Glomerular visceral epithelial cell (primary cell): ENCODE measurements at regions not wholly inside any gene's neighbourhood (a gene's known extent, or its start where the extent isn't known, plus 50 kb on each side); places are given as distances from the start of the nearest gene placed in this dataset.
A peak's percentile ranks its signal among the peaks of the same experiment; 100 is the strongest.
"Not testable (repeated sequence)": the region's sequence is repeated elsewhere in the genome, so short reads cannot be mapped to it uniquely, and the experiment has no call there.

Experiments used
- DNase-seq: peaks from one replicate; pipeline ENCODE4 v3.0.0-alpha.2; 2016; ENCODE audit errors: extremely low spot score

DNA sequence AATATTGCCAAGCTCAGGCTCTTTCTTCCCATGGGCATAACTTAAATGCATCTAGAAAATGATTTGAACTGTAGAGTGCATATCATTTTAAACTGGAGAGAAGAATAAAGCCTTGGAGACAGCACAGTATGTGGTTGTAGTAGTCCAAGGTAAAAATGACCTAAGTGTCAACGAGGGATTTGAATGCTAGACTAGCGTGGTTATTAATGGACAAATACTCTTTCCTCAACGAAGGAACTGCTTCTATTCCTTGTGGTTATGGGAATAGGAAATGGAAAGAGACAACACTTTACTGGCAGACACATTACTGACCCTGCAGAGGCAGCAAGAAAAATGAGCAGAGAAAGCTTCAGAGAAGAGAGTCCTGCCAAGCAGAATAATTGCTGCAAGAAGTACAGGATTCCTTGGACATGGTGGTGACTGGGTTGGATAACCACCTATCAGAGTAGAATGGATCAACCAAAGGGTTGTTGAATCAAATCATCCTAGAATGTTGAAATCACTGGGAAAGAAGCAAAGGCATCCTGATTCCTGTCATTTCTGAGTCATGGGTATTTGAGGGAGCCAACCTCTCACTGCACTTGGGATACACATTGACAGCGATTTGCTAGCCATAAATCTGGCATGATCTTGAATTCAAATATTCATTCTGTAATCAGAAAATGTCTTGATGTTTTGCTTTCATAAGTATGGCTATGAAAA, 258.1 kb upstream of the EPHA7 start:
- DNase-seq = peak; percentile 26

DNA sequence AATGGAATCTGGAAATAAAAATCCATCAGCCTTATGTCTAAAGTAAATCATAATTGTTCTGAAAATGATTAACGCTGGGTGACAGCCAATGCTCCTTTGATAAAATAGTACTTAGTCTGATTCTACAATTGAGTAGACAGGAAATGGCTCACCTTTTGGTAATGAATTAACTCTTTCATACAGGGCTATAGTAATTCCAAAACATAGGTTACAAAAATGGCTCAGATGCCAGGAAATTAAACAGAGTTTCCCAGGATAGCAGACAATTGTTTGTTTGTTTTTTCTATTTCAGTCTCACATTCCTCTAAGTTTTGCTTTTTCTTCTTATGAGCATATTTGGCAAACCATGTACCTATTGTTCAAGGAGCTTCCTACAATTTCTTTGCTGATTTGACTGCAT, 257.2 kb upstream of the EPHA7 start:
- DNase-seq = no peak

DNA sequence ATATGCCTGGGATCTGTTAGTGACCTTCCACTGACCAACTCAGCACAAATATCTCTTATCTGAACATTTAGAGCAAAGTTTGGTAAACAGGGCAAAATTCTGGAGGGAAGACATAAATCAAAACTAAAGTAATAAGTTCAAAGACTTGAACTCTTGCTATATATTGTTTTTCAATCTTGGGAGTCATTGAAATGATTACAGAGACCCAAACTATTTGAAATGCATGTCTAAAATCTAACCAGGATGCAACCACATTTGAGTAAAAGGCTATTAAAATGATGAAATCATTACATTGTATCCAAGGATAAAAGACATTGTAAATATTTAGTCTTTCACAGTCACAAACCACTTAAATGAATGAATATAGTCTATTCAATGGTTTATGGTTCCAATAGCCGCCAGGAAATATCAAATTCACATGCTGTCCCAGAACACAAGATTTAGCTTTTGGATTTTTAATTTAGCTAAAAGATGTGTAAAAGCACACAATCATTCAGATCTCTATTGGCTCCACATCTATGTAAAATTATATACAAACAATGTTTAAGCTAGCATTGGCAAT, 256.6 kb upstream of the EPHA7 start:
- no peak for DNase-seq

DNA sequence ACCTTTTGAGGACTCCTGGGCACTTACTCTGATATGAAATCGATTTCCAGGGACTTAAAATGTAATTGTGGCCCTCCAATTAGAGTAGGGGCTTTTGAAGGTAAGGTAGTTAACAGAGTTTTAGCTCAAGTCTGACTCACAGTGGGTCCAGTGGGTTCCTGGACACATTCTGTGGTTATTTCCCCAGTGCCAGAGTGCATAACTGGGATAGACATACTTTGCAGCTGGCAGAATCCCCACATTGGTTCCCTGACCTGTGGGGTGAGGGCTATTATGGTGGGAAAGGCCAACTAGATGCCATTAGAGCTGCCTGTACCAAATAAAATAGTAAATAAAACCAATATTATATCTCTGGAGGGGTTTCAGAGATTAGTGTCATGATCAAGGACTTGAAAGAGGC, 243.8 kb upstream of the EPHA7 start:
- no peak for DNase-seq

DNA sequence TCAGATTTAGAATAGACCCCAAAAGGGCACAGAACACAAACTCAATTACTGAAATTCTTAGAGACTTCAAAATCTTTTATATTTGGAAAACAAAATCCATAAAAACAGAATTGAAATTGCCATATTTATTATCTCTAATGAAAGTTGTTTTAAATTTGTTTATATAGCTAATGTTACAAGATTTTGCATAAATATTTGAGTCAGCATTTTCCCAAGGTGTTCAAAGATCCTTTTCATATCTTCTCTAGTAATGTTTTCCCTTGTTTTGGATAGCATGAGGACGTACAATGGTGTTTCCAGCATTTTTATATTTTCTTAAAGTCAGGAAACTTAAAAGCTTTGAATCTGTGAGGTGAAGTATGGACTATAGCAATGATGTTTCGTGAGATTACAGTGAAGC, 235.2 kb upstream of the EPHA7 start:
- DNase-seq = no peak

DNA sequence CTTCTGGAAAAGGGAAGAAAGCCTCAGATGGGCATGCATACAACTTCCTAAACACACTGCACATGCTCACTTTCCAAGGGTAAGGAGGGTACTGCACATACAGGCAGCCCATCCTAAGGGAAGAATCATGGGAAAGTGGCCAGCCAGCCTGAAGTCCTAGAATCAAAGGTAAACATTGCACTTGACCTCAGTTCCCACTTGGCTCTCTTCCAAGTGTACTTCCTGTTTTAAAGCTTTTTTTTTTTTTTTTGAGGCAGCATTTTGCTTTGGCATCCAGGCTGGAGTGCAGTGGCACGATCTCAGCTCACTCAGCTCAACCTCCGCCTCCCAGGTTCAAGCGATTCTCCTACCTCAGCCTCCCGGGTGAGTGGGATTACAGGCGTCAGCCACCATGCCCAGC, 225.3 kb upstream of the EPHA7 start:
- DNase-seq = peak; percentile 6

DNA sequence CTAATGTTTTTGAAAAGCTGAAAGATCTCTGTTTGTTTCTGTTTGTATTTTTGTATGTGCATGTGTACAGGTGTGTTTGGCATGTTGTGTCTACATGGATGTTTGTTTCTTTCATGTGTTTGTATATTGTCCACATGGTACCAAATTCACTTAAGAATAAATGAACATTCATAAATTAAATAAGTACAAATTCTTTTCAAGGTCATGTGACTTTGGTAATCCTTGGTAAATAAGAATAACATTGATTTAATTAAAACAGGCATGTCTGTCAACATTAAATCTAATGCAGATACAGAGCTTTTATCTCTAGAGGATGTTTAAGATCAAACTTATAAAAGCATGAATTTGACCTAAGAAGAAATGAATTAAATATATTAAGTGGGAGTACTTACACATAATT, 219.8 kb upstream of the EPHA7 start:
- DNase-seq = no peak

DNA sequence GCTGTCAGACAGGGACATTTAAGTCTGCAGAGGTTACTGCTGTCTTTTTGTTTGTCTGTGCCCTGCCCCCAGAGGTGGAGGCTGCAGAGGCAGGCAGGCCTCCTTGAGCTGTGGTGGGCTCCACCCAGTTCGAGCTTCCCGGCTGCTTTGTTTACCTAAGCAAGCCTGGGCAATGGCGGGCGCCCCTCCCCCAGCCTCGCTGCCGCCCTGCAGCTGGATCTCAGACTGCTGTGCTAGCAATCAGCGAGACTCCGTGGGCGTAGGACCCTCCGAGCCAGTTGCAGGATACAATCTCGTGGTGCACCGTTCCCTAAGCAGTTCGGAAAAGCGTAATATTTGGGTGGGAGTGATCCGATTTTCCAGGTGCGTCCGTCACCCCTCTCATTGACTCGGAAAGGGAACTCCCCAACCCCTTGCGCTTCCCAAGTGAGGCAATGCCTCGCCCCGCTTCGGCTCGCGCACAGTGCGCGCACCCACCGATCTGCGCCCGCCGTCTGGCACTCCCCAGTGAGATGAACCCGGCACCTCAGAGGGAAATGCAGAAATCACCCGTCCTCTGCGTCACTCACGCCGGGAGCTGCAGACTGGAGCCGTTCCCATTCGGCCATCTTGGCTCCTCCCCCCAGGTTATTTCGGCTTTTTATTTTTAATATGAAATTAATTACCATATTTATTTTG, 217.8 kb upstream of the EPHA7 start:
- not testable (repeated sequence) for DNase-seq

DNA sequence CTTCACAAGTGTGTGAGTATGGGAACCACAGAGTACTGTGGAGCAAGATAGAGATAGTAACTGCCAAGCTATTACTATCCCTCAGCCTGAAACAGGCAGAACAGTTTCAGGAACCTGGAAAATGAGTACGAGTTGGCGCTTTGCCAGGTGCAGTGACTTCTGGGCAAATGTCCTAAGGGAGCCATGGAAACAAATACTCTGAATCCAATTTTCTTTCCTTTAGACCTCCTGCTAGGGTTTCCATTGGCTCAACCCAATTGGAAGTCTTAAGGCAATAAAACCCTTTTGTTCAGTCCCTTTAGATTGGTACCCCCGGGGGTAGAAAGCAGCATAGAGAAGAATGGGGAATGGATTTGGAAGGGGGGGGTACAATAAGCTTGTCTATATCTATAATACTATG, 205.0 kb upstream of the EPHA7 start:
- DNase-seq = no peak

DNA sequence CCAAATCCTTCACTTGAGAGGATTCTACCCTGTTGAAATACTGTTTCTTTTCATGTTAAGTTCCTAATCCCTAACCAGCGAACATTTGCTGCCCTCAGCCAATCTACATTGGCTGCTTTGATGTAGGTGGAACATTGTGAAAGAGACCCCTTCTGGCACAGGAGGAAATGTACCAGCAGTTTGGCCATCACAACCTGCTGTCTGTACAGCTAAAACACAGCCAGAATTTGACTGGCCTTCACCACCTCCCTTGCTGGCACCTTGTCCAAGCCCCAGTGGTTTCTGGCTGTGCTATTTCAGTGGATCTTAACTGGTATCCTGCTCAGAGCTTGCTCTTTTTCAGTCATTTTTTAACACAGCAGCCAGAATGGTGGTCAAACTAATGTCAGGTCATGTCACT, 202.1 kb upstream of the EPHA7 start:
- no peak for DNase-seq

DNA sequence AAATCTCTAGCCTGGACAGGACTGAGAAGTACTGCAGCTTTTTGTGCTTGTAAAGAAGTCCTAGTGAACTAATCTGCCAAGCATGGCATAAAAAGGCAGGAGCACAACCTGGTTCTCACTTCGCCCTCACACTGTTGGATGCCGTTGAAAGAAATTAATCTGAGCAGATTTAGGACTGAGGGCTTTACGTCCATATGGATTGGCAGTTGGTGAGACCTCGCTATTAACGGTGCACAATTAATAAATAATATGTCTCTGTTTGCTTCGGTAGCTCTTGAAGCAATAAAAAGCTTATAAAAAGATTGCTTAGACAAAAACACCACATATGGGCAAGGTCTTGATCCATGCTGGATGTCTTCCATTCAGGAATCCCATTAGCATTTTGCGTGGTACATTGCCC, 185.6 kb upstream of the EPHA7 start:
- DNase-seq = no peak

DNA sequence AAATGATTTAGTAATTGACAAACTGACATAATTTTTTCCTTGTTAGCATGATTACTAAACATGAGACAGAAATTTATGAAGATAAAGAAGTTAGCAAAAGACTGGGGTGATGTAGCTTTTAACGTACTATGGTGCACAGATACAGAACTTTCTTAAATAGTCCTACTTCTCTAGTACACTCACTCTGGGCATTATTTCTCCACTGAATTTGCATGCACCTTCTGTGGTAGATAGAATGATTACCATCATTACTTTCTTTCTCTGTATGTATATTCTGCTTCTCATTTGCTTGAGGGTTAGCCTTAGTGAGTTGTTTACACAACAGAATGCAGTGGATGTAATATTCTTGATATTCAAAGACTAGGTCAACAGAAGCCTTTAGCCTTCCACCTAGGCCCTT, 173.1 kb upstream of the EPHA7 start:
- DNase-seq = no peak

DNA sequence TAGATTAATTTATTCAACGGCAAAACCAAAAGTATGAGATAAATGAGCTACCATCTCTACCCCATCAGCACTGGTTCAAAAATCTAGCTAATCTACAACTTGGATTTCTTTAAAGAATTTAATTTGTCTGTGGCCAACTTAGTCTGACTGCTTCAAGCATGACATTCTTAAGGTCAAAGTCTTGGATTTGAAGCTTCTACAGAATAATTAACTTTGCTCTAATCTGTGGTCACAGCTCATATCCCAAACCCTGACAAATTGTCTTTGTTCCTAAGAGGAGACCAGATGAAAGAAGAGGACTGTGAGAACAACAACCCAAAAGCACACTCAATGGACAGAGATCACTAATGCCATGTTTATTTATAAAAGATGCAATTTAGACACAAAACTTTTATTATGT, 166.9 kb upstream of the EPHA7 start:
- DNase-seq = peak; percentile 16

DNA sequence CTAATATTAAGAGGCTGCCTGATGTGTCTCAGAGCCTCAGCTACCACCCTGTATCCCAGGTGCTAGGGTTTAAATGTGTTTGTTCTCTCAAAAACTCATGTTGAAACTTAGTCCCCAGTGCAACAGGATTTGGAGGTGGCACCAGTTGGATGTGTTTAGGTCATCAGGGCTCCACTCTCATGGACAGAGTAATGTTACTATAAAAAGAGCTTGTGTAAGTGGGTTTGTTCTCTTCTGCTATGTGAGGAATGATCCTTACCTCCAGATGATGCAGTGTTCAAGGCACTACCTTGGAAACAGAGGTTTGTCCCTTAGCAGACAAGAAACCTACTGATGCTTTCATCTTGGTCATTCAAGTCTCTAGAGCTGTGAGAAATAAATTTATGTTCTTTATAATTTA, 164.9 kb upstream of the EPHA7 start:
- no peak for DNase-seq

DNA sequence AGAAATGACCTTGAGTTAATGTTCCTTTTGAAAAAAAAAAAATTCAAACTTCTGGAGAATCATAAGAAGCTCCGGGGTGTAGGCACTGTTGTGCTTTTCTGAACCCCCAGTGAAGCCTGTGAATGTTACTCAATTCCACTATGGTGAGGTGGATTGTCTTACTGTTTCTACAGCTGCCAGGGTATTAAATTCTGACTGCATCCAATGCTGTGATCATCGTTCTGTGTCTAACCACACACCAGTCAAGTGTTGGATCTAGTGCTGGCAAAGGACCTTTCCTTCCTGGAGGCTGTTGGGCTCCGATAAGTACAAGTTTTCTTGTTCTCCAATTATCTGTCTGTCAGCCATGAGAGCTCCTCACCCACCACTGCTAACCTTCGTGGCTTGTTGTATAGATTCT, 162.0 kb upstream of the EPHA7 start:
- peak; percentile 43 for DNase-seq

DNA sequence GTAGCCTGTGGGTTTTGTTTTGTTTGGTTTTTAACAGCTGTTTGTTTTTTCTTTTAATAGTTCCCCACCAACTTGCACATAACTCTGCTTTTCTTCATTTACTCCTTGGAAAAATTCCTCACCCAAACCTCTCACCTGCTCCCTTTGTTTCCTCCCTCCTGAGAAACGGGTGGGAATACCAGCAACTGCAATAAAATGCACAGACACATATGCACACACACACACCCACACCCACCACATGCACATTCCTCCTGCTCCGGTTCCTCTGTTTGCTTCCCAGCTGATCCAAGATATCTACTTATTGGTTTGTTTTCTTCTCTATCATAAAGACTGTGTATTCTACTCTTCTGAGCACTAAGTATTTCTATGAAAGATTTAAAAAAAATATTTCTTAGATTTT, 161.1 kb upstream of the EPHA7 start:
- no peak for DNase-seq

DNA sequence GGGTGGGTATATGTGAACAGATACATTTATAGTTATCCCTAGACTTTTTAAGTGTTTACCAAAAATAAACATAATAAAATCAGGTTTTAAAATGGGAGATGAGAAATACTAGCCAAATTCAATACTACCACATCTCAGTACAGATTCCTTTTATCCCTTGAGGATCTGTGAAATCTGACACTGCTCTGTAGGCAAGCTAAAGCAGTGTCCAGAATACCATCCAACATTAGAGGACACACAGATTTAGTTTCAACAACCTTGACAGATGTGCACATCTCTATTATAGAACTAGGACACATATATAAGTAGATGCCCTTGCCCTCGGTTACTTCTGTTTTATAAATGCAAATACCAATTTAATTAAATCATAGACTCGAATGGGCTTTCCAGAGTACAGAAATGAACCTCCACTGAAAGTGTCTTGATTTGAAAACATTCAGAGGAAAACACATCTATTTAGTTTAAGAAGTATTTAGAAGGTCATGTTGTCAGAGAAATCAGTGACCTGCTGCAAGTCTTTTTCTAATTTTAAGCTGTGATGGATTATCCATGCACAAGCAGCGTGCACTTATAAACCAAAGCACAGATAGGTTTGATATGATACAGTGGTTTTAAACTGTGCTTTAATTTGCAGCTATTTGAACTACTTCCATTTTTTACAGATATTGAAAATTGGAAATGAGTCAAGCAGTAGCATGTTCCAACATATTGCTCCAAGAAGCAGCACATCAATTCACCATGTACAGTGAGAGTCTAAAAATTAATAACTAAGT, 156.3 kb upstream of the EPHA7 start:
- no peak for DNase-seq

DNA sequence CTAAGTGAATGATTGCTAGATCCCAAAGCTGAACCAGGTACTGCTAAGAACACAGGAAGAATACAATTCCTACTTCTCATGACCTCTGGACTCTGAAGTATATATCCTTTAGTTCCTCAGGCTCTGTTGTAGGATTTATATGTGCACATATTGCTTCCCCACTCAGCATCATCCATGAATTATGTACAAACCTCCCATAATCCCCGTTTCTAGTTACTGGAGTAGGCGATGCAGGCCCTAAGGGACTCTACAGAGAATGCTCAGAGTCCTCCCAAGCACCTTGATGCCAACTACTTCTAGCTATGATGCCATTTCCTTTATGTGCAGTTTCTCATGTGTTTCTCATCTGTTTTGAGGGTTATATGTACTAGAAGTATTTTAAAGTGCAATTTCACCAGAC, 154.9 kb upstream of the EPHA7 start:
- DNase-seq = no peak

DNA sequence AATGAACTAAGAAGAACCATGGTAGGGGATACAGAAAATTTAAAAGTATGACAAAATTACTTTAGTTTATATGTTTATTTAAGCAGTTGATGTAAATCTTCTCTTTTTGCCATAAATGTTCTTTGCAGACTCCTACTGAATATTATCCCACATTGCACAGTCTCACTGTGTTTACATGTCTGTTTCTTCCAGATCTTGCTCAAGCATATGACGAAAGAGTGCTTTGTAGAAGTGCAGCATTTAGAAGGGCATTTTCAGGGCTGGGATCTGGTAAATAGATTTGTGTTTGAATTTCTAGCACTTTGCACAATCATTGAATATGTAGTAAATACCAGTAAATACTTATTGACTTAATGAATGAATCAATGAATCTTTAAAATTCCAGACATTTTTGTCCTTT, 152.0 kb upstream of the EPHA7 start:
- no peak for DNase-seq

DNA sequence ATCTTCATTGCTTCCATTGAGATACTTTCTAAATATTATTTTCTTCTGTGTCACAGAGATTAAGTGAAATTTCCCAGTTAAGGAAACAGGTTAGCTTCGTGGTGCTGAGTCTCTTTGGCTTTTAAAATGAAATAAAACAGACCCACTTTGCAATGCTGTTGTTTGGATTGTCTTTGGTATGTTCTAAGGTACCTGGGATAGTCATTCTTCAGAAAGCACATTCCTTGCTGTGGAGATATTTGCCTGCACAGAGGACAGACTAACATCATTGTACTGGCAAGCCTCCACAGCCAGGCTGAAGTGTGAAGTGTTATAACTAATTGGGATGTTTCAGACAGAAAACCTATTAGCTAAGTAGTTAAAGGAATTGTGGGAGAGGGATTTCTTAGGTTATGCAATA, 148.8 kb upstream of the EPHA7 start:
- DNase-seq = no peak

DNA sequence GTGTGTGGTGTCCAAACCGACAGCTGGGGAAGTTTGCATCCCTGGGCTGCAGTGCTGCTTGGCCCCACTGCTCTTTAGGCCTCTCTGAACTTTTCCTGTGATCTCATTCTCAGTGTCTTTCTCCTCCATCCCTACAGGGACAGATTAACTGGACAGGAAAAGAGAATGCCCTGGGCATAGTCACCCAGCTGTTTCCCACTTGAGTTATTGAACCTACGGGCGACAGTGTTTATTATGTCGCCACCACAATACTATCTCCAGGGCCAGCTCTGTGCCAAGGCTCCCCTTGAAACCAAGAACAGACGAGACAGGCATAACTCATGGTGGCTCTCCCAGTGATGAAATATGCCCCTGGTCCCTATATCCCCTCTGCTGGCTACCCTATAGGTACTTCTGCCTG, 147.8 kb upstream of the EPHA7 start:
- no peak for DNase-seq

DNA sequence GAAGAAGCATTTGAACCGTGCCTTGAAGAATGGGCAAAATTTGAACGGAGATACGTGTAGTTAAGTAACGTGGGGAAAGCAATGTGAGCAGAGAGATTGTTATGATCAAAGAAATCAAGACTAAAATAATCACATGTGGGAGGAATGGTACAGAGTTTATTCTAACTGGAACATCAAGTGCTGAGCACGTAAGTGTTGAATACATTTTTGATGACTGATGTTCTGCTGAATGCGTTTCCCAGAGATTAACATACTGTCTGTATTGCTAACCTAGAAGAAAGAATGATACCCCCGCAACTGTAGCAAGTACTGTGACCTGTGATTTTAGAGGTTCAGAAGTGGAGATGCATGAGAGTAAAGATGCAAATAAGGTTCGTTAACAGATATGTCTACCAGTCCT, 146.9 kb upstream of the EPHA7 start:
- no peak for DNase-seq

DNA sequence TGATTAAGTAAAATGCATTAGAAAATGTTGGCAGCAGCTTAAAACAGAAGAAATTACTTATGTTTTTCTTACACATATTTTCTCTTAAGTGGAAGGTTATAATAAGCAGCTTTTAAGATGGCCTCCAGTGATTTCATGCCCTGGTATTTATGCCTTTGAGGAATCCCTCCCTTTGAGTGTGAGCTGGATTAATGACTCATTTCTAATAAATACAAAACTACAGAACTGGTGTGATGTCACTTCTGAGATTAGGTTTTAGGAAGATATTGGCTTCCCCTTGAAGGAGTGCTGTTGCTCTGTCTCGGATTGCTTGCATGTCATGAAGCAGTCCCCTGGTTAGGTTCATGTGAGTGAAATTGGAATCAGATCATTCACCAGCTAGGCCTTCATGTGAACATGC, 143.2 kb upstream of the EPHA7 start:
- no peak for DNase-seq
